ENCODE measurements at regions not wholly inside any gene's neighbourhood (a gene's known extent, or its start where the extent isn't known, plus 50 kb on each side); places are given as distances from the start of the nearest gene placed in this dataset.

DNA sequence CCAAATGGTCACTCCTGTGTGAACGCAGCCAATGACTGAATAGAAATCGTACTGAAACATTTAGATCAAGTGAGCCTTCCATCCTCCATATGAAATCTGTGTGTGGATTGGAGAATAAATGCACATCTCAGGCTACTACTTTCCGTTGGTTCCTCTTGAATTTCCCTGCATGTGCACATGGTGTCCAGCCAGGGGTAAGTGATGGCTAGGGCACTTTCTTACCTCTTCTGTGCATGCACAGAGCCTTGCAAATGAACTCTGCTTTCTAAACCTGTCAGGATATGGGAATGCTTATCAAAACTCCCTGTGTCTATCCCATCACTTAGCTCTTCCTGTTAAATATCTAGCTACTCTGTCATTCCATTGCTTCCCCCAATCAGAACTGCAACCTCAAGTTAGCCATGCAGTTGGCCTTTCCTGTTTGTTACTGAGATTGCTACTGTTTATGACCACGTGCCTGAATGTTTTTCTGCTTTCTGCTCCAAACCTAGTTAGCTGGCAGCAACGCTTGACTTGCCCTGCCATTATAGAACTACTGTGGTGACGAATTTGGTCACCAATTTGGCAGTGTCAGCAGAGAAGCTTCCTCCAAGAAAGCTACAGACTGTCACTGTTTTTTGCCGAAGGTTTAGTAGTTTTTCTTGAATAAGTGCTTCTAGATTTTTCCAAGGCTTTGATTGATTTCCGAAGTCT is 661.6 kb downstream of the LRRC70 start:
- no peaks in the 10 kb centered on the region for H3K79me2 ChIP-seq (ENCODE audit: low read length)
- H3K9ac ChIP-seq (ENCODE audit: low read length), result no peak overlapping the region
- no peaks in the 10 kb centered on the region for H3K27me3 ChIP-seq (ENCODE audit: low read depth, low read length)
- H3K9me3 ChIP-seq (ENCODE audit: insufficient read depth, low read length), result no peaks in the 10 kb centered on the region
- H3K4me3 ChIP-seq (ENCODE audit: low read length), result no peak overlapping the region
- no peak overlapping the region for H2AFZ ChIP-seq (ENCODE audit: low read depth, low read length)
- no peak overlapping the region for H3K27ac ChIP-seq (ENCODE audit: low read length)
- no peaks in the 10 kb centered on the region for H3K4me1 ChIP-seq (ENCODE audit: low read length)
- TF ChIP-seq, protein P1, sequence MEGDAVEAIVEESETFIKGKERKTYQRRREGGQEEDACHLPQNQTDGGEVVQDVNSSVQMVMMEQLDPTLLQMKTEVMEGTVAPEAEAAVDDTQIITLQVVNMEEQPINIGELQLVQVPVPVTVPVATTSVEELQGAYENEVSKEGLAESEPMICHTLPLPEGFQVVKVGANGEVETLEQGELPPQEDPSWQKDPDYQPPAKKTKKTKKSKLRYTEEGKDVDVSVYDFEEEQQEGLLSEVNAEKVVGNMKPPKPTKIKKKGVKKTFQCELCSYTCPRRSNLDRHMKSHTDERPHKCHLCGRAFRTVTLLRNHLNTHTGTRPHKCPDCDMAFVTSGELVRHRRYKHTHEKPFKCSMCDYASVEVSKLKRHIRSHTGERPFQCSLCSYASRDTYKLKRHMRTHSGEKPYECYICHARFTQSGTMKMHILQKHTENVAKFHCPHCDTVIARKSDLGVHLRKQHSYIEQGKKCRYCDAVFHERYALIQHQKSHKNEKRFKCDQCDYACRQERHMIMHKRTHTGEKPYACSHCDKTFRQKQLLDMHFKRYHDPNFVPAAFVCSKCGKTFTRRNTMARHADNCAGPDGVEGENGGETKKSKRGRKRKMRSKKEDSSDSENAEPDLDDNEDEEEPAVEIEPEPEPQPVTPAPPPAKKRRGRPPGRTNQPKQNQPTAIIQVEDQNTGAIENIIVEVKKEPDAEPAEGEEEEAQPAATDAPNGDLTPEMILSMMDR (IDR thresholded peaks at IDR 0.05; ENCODE audit: low read depth, low read length), result no peak
- TF ChIP-seq EZH2phosphoT487 (IDR thresholded peaks at IDR 0.05; ENCODE audit: low read depth), result no peak
- no peak overlapping the region for H3K4me2 ChIP-seq (ENCODE audit: low read length)
- no peaks in the 10 kb centered on the region for H3K36me3 ChIP-seq (replicated peaks; ENCODE audit: low read depth, low read length)
- no peaks in the 10 kb centered on the region for H4K20me1 ChIP-seq (ENCODE audit: insufficient read depth, low read length)

DNA sequence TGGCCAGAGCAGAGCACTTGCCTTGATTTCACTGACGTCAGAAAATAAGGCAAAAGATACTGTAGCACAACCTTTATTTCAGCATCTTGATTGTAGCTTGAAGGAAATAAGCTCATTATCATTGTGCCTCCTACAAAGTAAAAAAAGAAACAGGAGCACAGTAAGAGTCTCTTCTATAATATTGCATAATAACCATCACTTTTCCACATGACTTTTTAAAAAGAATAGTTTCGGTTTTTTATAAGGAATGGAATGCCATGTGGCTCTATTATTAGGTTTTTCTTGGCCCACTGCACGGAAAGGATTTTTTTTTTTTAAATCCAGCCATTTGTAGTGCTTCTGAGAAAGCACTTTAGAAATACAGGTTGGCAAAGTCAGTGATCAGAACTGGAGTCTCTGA is 655.3 kb downstream of the LRRC70 start:
- no peaks in the 10 kb centered on the region for H4K20me1 ChIP-seq (ENCODE audit: insufficient read depth, low read length)
- H2AFZ ChIP-seq (ENCODE audit: low read depth, low read length), result no peak overlapping the region
- no peak overlapping the region for H3K4me2 ChIP-seq (ENCODE audit: low read length)
- TF ChIP-seq, protein P1 (IDR thresholded peaks at IDR 0.05; ENCODE audit: low read depth, low read length), result no peak
- TF ChIP-seq EZH2phosphoT487 (IDR thresholded peaks at IDR 0.05; ENCODE audit: low read depth), result no peak
- no peaks in the 10 kb centered on the region for H3K36me3 ChIP-seq (replicated peaks; ENCODE audit: low read depth, low read length)
- no peak overlapping the region for H3K4me3 ChIP-seq (ENCODE audit: low read length)
- no peaks in the 10 kb centered on the region for H3K27me3 ChIP-seq (ENCODE audit: low read depth, low read length)
- no peaks in the 10 kb centered on the region for H3K9me3 ChIP-seq (ENCODE audit: insufficient read depth, low read length)
- H3K27ac ChIP-seq (ENCODE audit: low read length), result no peak overlapping the region
- H3K9ac ChIP-seq (ENCODE audit: low read length), result no peak overlapping the region
- H3K79me2 ChIP-seq (ENCODE audit: low read length), result no peaks in the 10 kb centered on the region
- no peaks in the 10 kb centered on the region for H3K4me1 ChIP-seq (ENCODE audit: low read length)

DNA sequence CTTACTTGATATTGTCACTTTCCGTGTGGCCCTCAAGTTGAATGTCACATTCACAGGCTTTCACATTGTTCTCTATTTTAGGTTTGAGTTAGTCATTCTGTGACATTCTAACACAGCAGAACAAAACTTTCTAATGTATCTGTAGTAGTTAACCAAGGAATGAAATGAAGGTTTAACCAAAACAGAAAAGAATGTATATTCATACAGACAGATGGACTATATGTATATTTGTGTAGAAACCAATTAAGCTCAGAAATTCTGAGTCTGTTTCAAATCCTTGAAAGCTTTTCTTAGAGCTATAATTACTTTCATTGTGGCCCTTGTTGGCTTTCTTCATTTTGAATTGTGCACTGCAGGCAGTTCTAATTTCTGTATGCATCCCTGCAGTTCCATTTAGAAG is 654.7 kb downstream of the LRRC70 start:
- Histone ChIP-seq H3K4me2 (ENCODE audit: low read length) (no peak overlapping the region), H3K36me3 (replicated peaks; ENCODE audit: low read depth, low read length) (no peaks in the 10 kb centered on the region), H2AFZ (ENCODE audit: low read depth, low read length) (no peak overlapping the region), H3K9ac (ENCODE audit: low read length) (no peak overlapping the region), H3K4me1 (ENCODE audit: low read length) (no peaks in the 10 kb centered on the region), H4K20me1 (ENCODE audit: insufficient read depth, low read length) (no peaks in the 10 kb centered on the region), H3K27ac (ENCODE audit: low read length) (no peak overlapping the region), H3K27me3 (ENCODE audit: low read depth, low read length) (no peaks in the 10 kb centered on the region), H3K9me3 (ENCODE audit: insufficient read depth, low read length) (no peaks in the 10 kb centered on the region), H3K4me3 (ENCODE audit: low read length) (no peak overlapping the region), H3K79me2 (ENCODE audit: low read length) (no peaks in the 10 kb centered on the region)
- TF ChIP-seq EZH2phosphoT487 (IDR thresholded peaks at IDR 0.05; ENCODE audit: low read depth), result no peak
- TF ChIP-seq, protein P1 (IDR thresholded peaks at IDR 0.05; ENCODE audit: low read depth, low read length), result no peak

DNA sequence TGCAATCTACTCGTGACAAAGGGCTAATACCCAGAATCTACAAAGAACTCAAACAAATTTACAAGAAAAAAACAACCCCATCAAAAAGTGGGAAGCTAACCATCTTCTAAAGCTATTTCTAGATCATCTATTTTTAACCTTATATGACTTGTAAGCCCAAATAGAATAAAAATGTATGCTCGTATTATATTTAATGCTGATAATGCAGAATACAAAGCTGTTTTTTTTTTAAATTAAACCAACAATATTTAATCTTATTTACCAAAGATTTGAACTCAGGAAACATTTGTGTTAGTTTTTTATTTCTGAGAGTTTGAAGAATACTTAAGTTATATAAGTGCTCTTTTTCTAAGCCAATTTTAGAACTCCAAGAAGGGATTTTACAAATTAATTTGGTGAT is 652.1 kb downstream of the LRRC70 start:
- H3K27me3 ChIP-seq (ENCODE audit: low read depth, low read length), result no peaks in the 10 kb centered on the region
- no peaks in the 10 kb centered on the region for H3K4me1 ChIP-seq (ENCODE audit: low read length)
- H3K27ac ChIP-seq (ENCODE audit: low read length), result no peak overlapping the region
- no peaks in the 10 kb centered on the region for H3K36me3 ChIP-seq (replicated peaks; ENCODE audit: low read depth, low read length)
- no peak overlapping the region for H3K4me3 ChIP-seq (ENCODE audit: low read length)
- H3K9me3 ChIP-seq (ENCODE audit: insufficient read depth, low read length), result no peaks in the 10 kb centered on the region
- no peak overlapping the region for H3K9ac ChIP-seq (ENCODE audit: low read length)
- TF ChIP-seq, protein P1 (IDR thresholded peaks at IDR 0.05; ENCODE audit: low read depth, low read length), result no peak
- no peak for TF ChIP-seq EZH2phosphoT487 (IDR thresholded peaks at IDR 0.05; ENCODE audit: low read depth)
- no peak overlapping the region for H3K4me2 ChIP-seq (ENCODE audit: low read length)
- no peak overlapping the region for H2AFZ ChIP-seq (ENCODE audit: low read depth, low read length)
- no peaks in the 10 kb centered on the region for H4K20me1 ChIP-seq (ENCODE audit: insufficient read depth, low read length)
- no peaks in the 10 kb centered on the region for H3K79me2 ChIP-seq (ENCODE audit: low read length)
